Stimulated activated CD8-positive, alpha-beta memory T cell treated with anti-CD3 and anti-CD28 coated beads, Interleukin-7, amount 100 ng/mL, for 24 hours (primary cell): ENCODE measurements at regions not wholly inside any gene's neighbourhood (a gene's known extent, or its start where the extent isn't known, plus 50 kb on each side); places are given as distances from the start of the nearest gene placed in this dataset.

Experiments used
- DNase-seq: peaks from one replicate; pipeline ENCODE4 v3.0.0-alpha.2; 2020; ENCODE audit warnings: low read depth

GRCh38 chr20:50242548-50242862, 51.9 kb downstream of the CEBPB start:
- DNase-seq, result no peak

GRCh38 chr20:50242863-50243609, 52.4 kb downstream of the CEBPB start:
- no peak for DNase-seq

- DNase-seq, result no peak
These were observed 53.2 kb downstream of the CEBPB start for GRCh38 chr20:50243610-50244351.

- no peak for DNase-seq
These were observed 53.9 kb downstream of the CEBPB start for GRCh38 chr20:50244352-50245149.

- no peak for DNase-seq
These were observed 55.1 kb downstream of the CEBPB start for GRCh38 chr20:50245498-50246366.

- DNase-seq, result no peak
These were observed 56.0 kb downstream of the CEBPB start for GRCh38 chr20:50246367-50247195.

GRCh38 chr20:50247196-50248094, 56.8 kb downstream of the CEBPB start:
- DNase-seq, result no peak

- no peak for DNase-seq
These were observed 57.5 kb downstream of the CEBPB start for GRCh38 chr20:50248104-50248641.

- DNase-seq, result no peak
These were observed 59.1 kb downstream of the CEBPB start for GRCh38 chr20:50249447-50250388.

GRCh38 chr20:50250679-50251382, 60.2 kb downstream of the CEBPB start:
- DNase-seq, result no peak

GRCh38 chr20:50251383-50251748, 60.7 kb downstream of the CEBPB start:
- DNase-seq, result no peak

- no peak for DNase-seq
These were observed 61.4 kb downstream of the CEBPB start for GRCh38 chr20:50251992-50252511.

- no peak for DNase-seq
These were observed 62.1 kb downstream of the CEBPB start for GRCh38 chr20:50252701-50253100.

- DNase-seq, result no peak
These were observed 62.5 kb downstream of the CEBPB start for GRCh38 chr20:50253101-50253500.

- DNase-seq, result no peak
These were observed 63.9 kb downstream of the CEBPB start for GRCh38 chr20:50254466-50255079.

GRCh38 chr20:50256577-50256976, 65.9 kb downstream of the CEBPB start:
- DNase-seq, result no peak

- no peak for DNase-seq
These were observed 67.2 kb downstream of the CEBPB start for GRCh38 chr20:50257860-50258259.
